ENCODE measurements at regions not wholly inside any gene's neighbourhood (a gene's known extent, or its start where the extent isn't known, plus 50 kb on each side); places are given as distances from the start of the nearest gene placed in this dataset.

- TF ChIP-seq CTCF (conservative IDR thresholded peaks at IDR 0.05 in 1 of 2, IDR thresholded peaks at IDR 0.05 in 1 of 2; ENCODE audit: low read depth in 1 of 2, low read length in 2 of 2) = no peak
- no peak for TF ChIP-seq EZH2 (IDR thresholded peaks at IDR 0.05; ENCODE audit: low read length, missing control alignments)
Observed at GRCh38 chr18:50473881-50474280, 86.0 kb upstream of the MAPK4 start.

Data from fibroblast of lung (primary cell).